ENCODE measurements at regions not wholly inside any gene's neighbourhood (a gene's known extent, or its start where the extent isn't known, plus 50 kb on each side); places are given as distances from the start of the nearest gene placed in this dataset.

DNA sequence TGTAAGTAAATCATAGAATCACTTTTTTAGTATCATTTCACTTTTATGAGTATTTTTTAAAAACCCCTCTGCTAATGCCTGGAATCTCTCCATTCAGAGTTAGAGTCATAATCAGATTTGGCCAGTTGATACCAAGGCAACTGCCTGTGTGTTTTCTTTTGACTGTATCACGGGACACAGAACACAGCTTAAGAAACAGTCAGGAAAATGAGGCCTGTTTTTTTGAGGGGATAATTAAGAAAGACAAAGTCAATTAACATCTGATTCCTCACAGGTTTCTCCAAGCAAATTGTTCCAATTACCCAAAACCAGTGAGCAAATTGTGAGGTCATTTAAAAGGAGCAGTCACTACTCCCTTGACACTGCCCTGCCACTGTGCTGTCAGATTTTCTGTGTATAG is 944.5 kb upstream of the SOX9 start (continued):
- TF ChIP-seq, protein P1, sequence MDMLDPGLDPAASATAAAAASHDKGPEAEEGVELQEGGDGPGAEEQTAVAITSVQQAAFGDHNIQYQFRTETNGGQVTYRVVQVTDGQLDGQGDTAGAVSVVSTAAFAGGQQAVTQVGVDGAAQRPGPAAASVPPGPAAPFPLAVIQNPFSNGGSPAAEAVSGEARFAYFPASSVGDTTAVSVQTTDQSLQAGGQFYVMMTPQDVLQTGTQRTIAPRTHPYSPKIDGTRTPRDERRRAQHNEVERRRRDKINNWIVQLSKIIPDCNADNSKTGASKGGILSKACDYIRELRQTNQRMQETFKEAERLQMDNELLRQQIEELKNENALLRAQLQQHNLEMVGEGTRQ (IDR thresholded peaks at IDR 0.05; ENCODE audit: low read length) = no peak
- TF ChIP-seq RAD21 (IDR thresholded peaks at IDR 0.05 in 1 of 2, conservative IDR thresholded peaks at IDR 0.05 in 1 of 2; ENCODE audit: low read depth in 2 of 2, low read length in 2 of 2) = no peak
- TF ChIP-seq BACH1 (IDR thresholded peaks at IDR 0.05; ENCODE audit: low read length) = no peak
- TF ChIP-seq NRF1 (IDR thresholded peaks at IDR 0.05; ENCODE audit: low read depth, low read length) = no peak
- no peak for TF ChIP-seq RFX5 (IDR thresholded peaks at IDR 0.05; ENCODE audit: borderline replicate concordance, low read depth, low read length)
